Gastrocnemius medialis (tissue), 4 donors: ENCODE measurements at regions not wholly inside any gene's neighbourhood (a gene's known extent, or its start where the extent isn't known, plus 50 kb on each side); places are given as distances from the start of the nearest gene placed in this dataset.

Experiments
- CTCF ChIP-seq, 5 experiments: fragments of 450-650 bp in 3 of 5; fragments of 200-600 bp in 2 of 5; sonication (generic) in 2 of 5; IDR thresholded peaks in 4 of 5; conservative IDR thresholded peaks in 1 of 5; 1 replicate in 4 of 5; 2 replicates in 1 of 5; pipeline ENCODE4 v1.5.1; 2016 to 2019; ENCODE audit warnings: antibody characterized with exemption in 5 of 5, mild to moderate bottlenecking in 3 of 5, moderate library complexity in 3 of 5
- POLR2A ChIP-seq, 2 donors: fragments of 450-650 bp; IDR thresholded peaks; one replicate each; pipeline ENCODE4 v1.6.1; 2017; ENCODE audit warnings: antibody characterized with exemption in 2 of 2, mild to moderate bottlenecking in 2 of 2, moderate library complexity in 2 of 2

- no peak for TF ChIP-seq CTCF (IDR thresholded peaks at IDR 0.05 in 4 of 5, conservative IDR thresholded peaks at IDR 0.05 in 1 of 5)
- no peak for TF ChIP-seq POLR2A (IDR thresholded peaks at IDR 0.05)
These were observed 428.9 kb upstream of the GNPDA2 start for GRCh38 chr4:45155081-45155777.
